Neural crest cell (in vitro differentiated cells): ENCODE measurements at regions not wholly inside any gene's neighbourhood (a gene's known extent, or its start where the extent isn't known, plus 50 kb on each side); places are given as distances from the start of the nearest gene placed in this dataset.

Source experiments
- DNase-seq: peaks from one replicate; pipeline ENCODE4 v3.0.0; 2021; ENCODE audit warnings: low read depth, mixed read lengths, low spot score
- H3K27ac Mint-ChIP-seq: one replicate; pipeline ENCODE4 v1.8.0; 2021; ENCODE audit warnings: mild to moderate bottlenecking, mixed read lengths; ENCODE audit not compliant: unreplicated experiment
- H3K27me3 Mint-ChIP-seq: 2 replicates; pipeline ENCODE4 v1.8.0; 2021; ENCODE audit warnings: low read depth, mild to moderate bottlenecking, mixed read lengths
- H3K36me3 Mint-ChIP-seq: 2 replicates; pipeline ENCODE4 v1.8.0; 2021; ENCODE audit warnings: low read depth, mild to moderate bottlenecking, mixed read lengths
- H3K4me1 Mint-ChIP-seq: 2 replicates; pipeline ENCODE4 v1.8.0; 2021; ENCODE audit warnings: mixed read lengths
- H3K4me3 Mint-ChIP-seq: one replicate; pipeline ENCODE4 v1.8.0; 2021; ENCODE audit warnings: mild to moderate bottlenecking, mixed read lengths
- H3K9me3 Mint-ChIP-seq: 2 replicates; pipeline ENCODE4 v1.8.0; 2021; ENCODE audit warnings: mixed read lengths
- CTCF ChIP-seq: fragments of 200-600 bp; sonication (generic); conservative IDR thresholded peaks from 2 replicates; pipeline ENCODE4 v1.5.0; 2021; ENCODE audit warnings: antibody characterized with exemption, mild to moderate bottlenecking

GRCh38 chr11:97871816-97872215 lies 1148.9 kb upstream of the CNTN5 start:
- peaks cover 7% of the 10 kb centered on the region for H3K9me3 Mint-ChIP-seq
- H3K36me3 Mint-ChIP-seq, result peaks cover 8% of the 10 kb centered on the region
- H3K27me3 Mint-ChIP-seq, result no peaks in the 10 kb centered on the region
- no peak for DNase-seq
- peaks cover 8% of the 10 kb centered on the region for H3K4me1 Mint-ChIP-seq
- no peak overlapping the region for H3K4me3 Mint-ChIP-seq
- no peak for TF ChIP-seq CTCF
- no peak overlapping the region for H3K27ac Mint-ChIP-seq

GRCh38 chr11:97880209-97880608 lies 1140.5 kb upstream of the CNTN5 start:
- H3K4me3 Mint-ChIP-seq, result no peak overlapping the region
- no peak for TF ChIP-seq CTCF
- no peaks in the 10 kb centered on the region for H3K27me3 Mint-ChIP-seq
- no peaks in the 10 kb centered on the region for H3K4me1 Mint-ChIP-seq
- DNase-seq, result no peak
- H3K36me3 Mint-ChIP-seq, result no peaks in the 10 kb centered on the region
- no peak overlapping the region for H3K27ac Mint-ChIP-seq
- peaks cover 3% of the 10 kb centered on the region for H3K9me3 Mint-ChIP-seq

GRCh38 chr11:97883086-97883485 lies 1137.7 kb upstream of the CNTN5 start:
- Mint-ChIP-seq H3K4me3 (no peak overlapping the region), H3K4me1 (peaks cover 4% of the 10 kb centered on the region), H3K36me3 (no peaks in the 10 kb centered on the region), H3K27ac (no peak overlapping the region), H3K9me3 (peaks cover 3% of the 10 kb centered on the region), H3K27me3 (no peaks in the 10 kb centered on the region)
- no peak for DNase-seq
- TF ChIP-seq CTCF, result no peak

- Mint-ChIP-seq H3K27ac (no peak overlapping the region), H3K36me3 (no peaks in the 10 kb centered on the region), H3K4me1 (peaks cover 8% of the 10 kb centered on the region), H3K4me3 (no peak overlapping the region), H3K27me3 (no peaks in the 10 kb centered on the region), H3K9me3 (peaks cover 3% of the 10 kb centered on the region)
- no peak for TF ChIP-seq CTCF
- no peak for DNase-seq
Observed at GRCh38 chr11:97888641-97889040, 1132.1 kb upstream of the CNTN5 start.

GRCh38 chr11:97890466-97890865 lies 1130.3 kb upstream of the CNTN5 start:
- H3K27ac Mint-ChIP-seq, result no peak overlapping the region
- no peak overlapping the region for H3K4me3 Mint-ChIP-seq
- H3K4me1 Mint-ChIP-seq, result peaks cover 8% of the 10 kb centered on the region
- peaks cover 3% of the 10 kb centered on the region for H3K9me3 Mint-ChIP-seq
- H3K36me3 Mint-ChIP-seq, result no peaks in the 10 kb centered on the region
- no peak for TF ChIP-seq CTCF
- H3K27me3 Mint-ChIP-seq, result no peaks in the 10 kb centered on the region
- DNase-seq, result no peak

GRCh38 chr11:97893612-97894011 lies 1127.1 kb upstream of the CNTN5 start:
- H3K4me3 Mint-ChIP-seq, result no peak overlapping the region
- no peak for TF ChIP-seq CTCF
- H3K36me3 Mint-ChIP-seq, result no peaks in the 10 kb centered on the region
- H3K27ac Mint-ChIP-seq, result no peak overlapping the region
- H3K4me1 Mint-ChIP-seq, result peaks cover 3% of the 10 kb centered on the region
- no peaks in the 10 kb centered on the region for H3K27me3 Mint-ChIP-seq
- no peak for DNase-seq
- H3K9me3 Mint-ChIP-seq, result peaks cover 3% of the 10 kb centered on the region
